HG03520 (cell line): ENCODE measurements at regions not wholly inside any gene's neighbourhood (a gene's known extent, or its start where the extent isn't known, plus 50 kb on each side); places are given as distances from the start of the nearest gene placed in this dataset.
A peak's percentile ranks its signal among the peaks of the same experiment; 100 is the strongest.
"Not testable (repeated sequence)": the region's sequence is repeated elsewhere in the genome, so short reads cannot be mapped to it uniquely, and the experiment has no call there.

Experiments
- ATAC-seq: cut with Tn5 transposase; IDR thresholded peaks from one replicate; pipeline ENCODE4 v1.9.1; 2021; ENCODE audit warnings: mild to moderate bottlenecking, moderate library complexity; ENCODE audit not compliant: unreplicated experiment

- ATAC-seq: not testable (repeated sequence)
Measured at GRCh38 chr7:63856466-63856865, 142.2 kb upstream of the ZNF722 start.

- ATAC-seq: no peak
Measured at GRCh38 chr7:63867127-63867526, 131.5 kb upstream of the ZNF722 start.

GRCh38 chr7:63874242-63874641 lies 124.4 kb upstream of the ZNF722 start:
- ATAC-seq: not testable (repeated sequence)

GRCh38 chr7:63876707-63877322 lies 121.8 kb upstream of the ZNF722 start:
- ATAC-seq: no peak

GRCh38 chr7:63887031-63887430 lies 111.6 kb upstream of the ZNF722 start:
- no peak for ATAC-seq

- ATAC-seq: no peak
Measured at GRCh38 chr7:63899691-63900393, 98.8 kb upstream of the ZNF722 start.

- no peak for ATAC-seq
Measured at GRCh38 chr7:63900394-63901203, 98.0 kb upstream of the ZNF722 start.

- not testable (repeated sequence) for ATAC-seq
Measured at GRCh38 chr7:63901204-63901506, 97.5 kb upstream of the ZNF722 start.

- ATAC-seq: no peak
Measured at GRCh38 chr7:63918986-63919385, 79.7 kb upstream of the ZNF722 start.

GRCh38 chr7:63925262-63925625 lies 73.4 kb upstream of the ZNF722 start:
- no peak for ATAC-seq

- peak; percentile 79 for ATAC-seq
Measured at GRCh38 chr7:63925626-63926460, 72.8 kb upstream of the ZNF722 start.

- no peak for ATAC-seq
Measured at GRCh38 chr7:63927261-63927660, 71.4 kb upstream of the ZNF722 start.

- ATAC-seq: no peak
Measured at GRCh38 chr7:63931057-63931600, 67.5 kb upstream of the ZNF722 start.

GRCh38 chr7:63931985-63932577 lies 66.6 kb upstream of the ZNF722 start:
- no peak for ATAC-seq
